Adrenal gland (tissue), 9 donors: ENCODE measurements at regions not wholly inside any gene's neighbourhood (a gene's known extent, or its start where the extent isn't known, plus 50 kb on each side); places are given as distances from the start of the nearest gene placed in this dataset.
A peak's percentile ranks its signal among the peaks of the same experiment; 100 is the strongest.

Experiments used
- DNase-seq, 7 donors: peaks; one replicate each; pipeline ENCODE4 v3.0.0-alpha.2; 2019 to 2020
- H3K27ac ChIP-seq, 5 donors: fragments of 200-600 bp; sonication (generic) in 4 of 5; 1 replicate in 3 of 5; 2 replicates in 2 of 5; pipeline versions ENCODE4 v1.5.1 to v1.8.0; 2016 to 2020; ENCODE audit warnings: mild to moderate bottlenecking in 1 of 5
- H3K27me3 ChIP-seq: fragments of 200-600 bp; 2 replicates; pipeline ENCODE4 v1.8.0; 2021
- H3K36me3 ChIP-seq, 2 donors: fragments of 200-600 bp; replicated peaks in 1 of 2; 1 replicate in 1 of 2; 2 replicates in 1 of 2; pipeline versions ENCODE4 v1.5.1 to v1.8.0; 2018 to 2022
- H3K4me1 ChIP-seq, 2 donors: fragments of 200-600 bp; replicated peaks in 1 of 2; 1 replicate in 1 of 2; 2 replicates in 1 of 2; pipeline versions ENCODE4 v1.5.1 to v1.8.0; 2018 to 2021
- H3K4me3 ChIP-seq, 4 donors: fragments of 200-600 bp; sonication (generic) in 3 of 4; one replicate each; pipeline ENCODE4 v1.5.1; 2016 to 2018
- H3K9me3 ChIP-seq, 3 donors: fragments of 200-600 bp; sonication (generic) in 1 of 3; replicated peaks in 1 of 3; 1 replicate in 2 of 3; 2 replicates in 1 of 3; pipeline versions ENCODE4 v1.5.1 to v1.8.0; 2016 to 2021
- CTCF ChIP-seq, 6 experiments: fragments of 450-650 bp in 4 of 6; fragments of 200-600 bp in 2 of 6; sonication (generic) in 1 of 6; IDR thresholded peaks; 1 replicate in 5 of 6; 2 replicates in 1 of 6; pipeline versions ENCODE4 v1.5.1 to v1.8.0; 2016 to 2021; ENCODE audit warnings: antibody characterized with exemption in 6 of 6, mild to moderate bottlenecking in 2 of 6, moderate library complexity in 1 of 6
- POLR2A ChIP-seq, 2 donors: fragments of 450-650 bp; IDR thresholded peaks; one replicate each; pipeline ENCODE4 v1.6.1; 2017; ENCODE audit warnings: antibody characterized with exemption in 2 of 2, mild to moderate bottlenecking in 2 of 2, moderate library complexity in 1 of 2
- WGBS, 4 donors: extraction: QIAGEN DNeasy Blood & Tissue Kit in 2 of 4; methylation state at CpG; one replicate each; pipeline versions ENCODE4 v1.1.5 to v1.1.7; 2013 to 2017; 5-methylcytosine and 5-hydroxymethylcytosine counted together
- intact Hi-C, 2 donors: fragments of 100-400 bp; cut with DNase I; formaldehyde crosslinking; loops; one replicate each; pipeline versions ENCODE4 v1.14.1 to v1.15.0; 2022 to 2023
- donor health status: healthy with polysubstance abuse.
- donor health status: Bipolar disorder and iron deficiency.
- donor health status: DM: yes; HTN: yes; CAD: no.
- donor health status: DM: no; HTN: no; CAD: no.
- donor health status: DM: no; HTN: no; CAD: no.

- TF ChIP-seq CTCF (IDR thresholded peaks at IDR 0.05) (no peak), POLR2A (IDR thresholded peaks at IDR 0.05) (no peak)
- Histone ChIP-seq H3K9me3 (no peaks in the 10 kb centered on the region), H3K27me3 (no peaks in the 10 kb centered on the region), H3K4me1 (peaks cover 0 to 12% of the 10 kb centered on the region in 2 donors), H3K4me3 (no peak overlapping the region), H3K27ac (no peak overlapping the region), H3K36me3 (no peaks in the 10 kb centered on the region)
- intact Hi-C loops = no loop called here
- 54 to 80% (median 71%) methylated on average over 6 of the region's 6 CpGs for WGBS, 4 donors
- DNase-seq = peak in 3 of 7 donors; percentile 25 to 39 (median 28)
Observed at GRCh38 chr12:92070864-92071445, 74.7 kb downstream of the BTG1 start.

GRCh38 chr12:92070054-92070863 lies 75.4 kb downstream of the BTG1 start:
- no peak overlapping the region for H3K4me3 ChIP-seq
- DNase-seq = no peak
- peaks cover 0 to 7% of the 10 kb centered on the region in 2 donors for H3K4me1 ChIP-seq
- no peaks in the 10 kb centered on the region for H3K27me3 ChIP-seq
- no peaks in the 10 kb centered on the region for H3K9me3 ChIP-seq
- H3K27ac ChIP-seq = no peak overlapping the region
- 85 to 88% (median 87%) methylated on average over 8 of the region's 8 CpGs for WGBS, 4 donors
- no peaks in the 10 kb centered on the region for H3K36me3 ChIP-seq
- TF ChIP-seq POLR2A (IDR thresholded peaks at IDR 0.05) (no peak), CTCF (IDR thresholded peaks at IDR 0.05) (no peak)
- intact Hi-C loops = no loop called here

GRCh38 chr12:92068459-92068858 lies 77.2 kb downstream of the BTG1 start:
- H3K4me1 ChIP-seq = peaks cover 0 to 9% of the 10 kb centered on the region in 2 donors
- intact Hi-C loops = no loop called here
- no peaks in the 10 kb centered on the region for H3K27me3 ChIP-seq
- H3K4me3 ChIP-seq = no peak overlapping the region
- TF ChIP-seq POLR2A (IDR thresholded peaks at IDR 0.05) (no peak), CTCF (IDR thresholded peaks at IDR 0.05) (no peak)
- H3K9me3 ChIP-seq = no peaks in the 10 kb centered on the region
- DNase-seq = no peak
- no peak overlapping the region for H3K27ac ChIP-seq
- WGBS, 4 donors = 71 to 85% (median 80%) methylated on average over 1 of the region's 1 CpG
- H3K36me3 ChIP-seq = no peaks in the 10 kb centered on the region

GRCh38 chr12:92065639-92066038 lies 80.0 kb downstream of the BTG1 start:
- Histone ChIP-seq H3K27ac (no peak overlapping the region), H3K4me3 (no peak overlapping the region), H3K36me3 (no peaks in the 10 kb centered on the region), H3K4me1 (peaks cover 0 to 20% of the 10 kb centered on the region in 2 donors), H3K27me3 (no peaks in the 10 kb centered on the region), H3K9me3 (no peaks in the 10 kb centered on the region)
- DNase-seq = no peak
- 63 to 74% (median 69%) methylated on average over 2 of the region's 2 CpGs for WGBS, 4 donors
- TF ChIP-seq CTCF (IDR thresholded peaks at IDR 0.05) = no peak
- no peak for TF ChIP-seq POLR2A (IDR thresholded peaks at IDR 0.05)
- intact Hi-C loops = no loop called here
